ENCODE measurements at regions not wholly inside any gene's neighbourhood (a gene's known extent, or its start where the extent isn't known, plus 50 kb on each side); places are given as distances from the start of the nearest gene placed in this dataset.

DNA sequence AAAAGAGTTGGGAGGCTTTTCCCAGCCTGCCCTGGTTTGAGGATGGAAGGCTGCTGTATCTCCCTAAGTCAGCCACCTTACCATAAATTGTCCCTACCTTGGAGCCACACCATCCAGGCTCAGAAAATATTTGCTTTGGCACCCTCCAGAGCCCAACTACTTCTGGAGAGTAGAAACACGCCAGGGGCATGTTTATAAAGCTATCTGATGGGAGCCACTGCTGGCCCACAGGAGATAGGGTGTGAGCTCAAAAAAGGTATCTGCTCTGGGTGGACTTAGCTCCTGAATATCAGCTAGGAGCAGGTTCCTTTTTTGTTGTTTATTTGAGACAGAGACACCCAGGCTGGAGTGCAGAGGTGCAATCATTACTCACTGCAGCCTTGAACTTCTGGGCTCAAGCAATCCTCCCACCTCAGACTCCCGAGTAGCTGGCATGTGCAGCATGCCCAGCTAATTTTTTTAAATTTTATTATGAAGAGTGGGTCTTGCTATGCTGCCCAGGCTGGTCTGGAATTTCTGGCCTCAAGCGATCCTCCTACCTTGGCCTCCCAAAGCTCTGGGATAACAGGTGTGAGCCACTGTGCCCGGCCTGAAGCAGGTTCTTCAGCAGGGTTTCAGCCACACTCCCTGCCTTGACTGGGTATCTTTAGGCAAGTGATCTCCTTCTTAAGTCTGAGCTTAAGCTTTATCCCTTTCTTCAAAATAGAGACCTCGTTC, 147.1 kb downstream of the SALL1 start:
- H3K27ac ChIP-seq (ENCODE audit: low read depth in 1 of 2, low read length in 1 of 2) = no peak overlapping the region
- no peaks in the 10 kb centered on the region for H3K4me1 ChIP-seq (ENCODE audit: control insufficient read depth in 2 of 2, insufficient read depth in 2 of 2, low read length in 2 of 2)
- H3K27me3 ChIP-seq (ENCODE audit: control insufficient read depth in 2 of 2, insufficient read depth in 1 of 2, low read length in 1 of 2) = no peaks in the 10 kb centered on the region
- H3K4me3 ChIP-seq (ENCODE audit: low read length in 2 of 2) = no peak overlapping the region
- 86% methylated on average over 5 of the region's 5 CpGs for WGBS
- no peaks in the 10 kb centered on the region for H3K36me3 ChIP-seq (ENCODE audit: control insufficient read depth in 2 of 2, insufficient read depth in 2 of 2, low read length in 1 of 2)
- H3K9me3 ChIP-seq (ENCODE audit: control insufficient read depth in 2 of 2, insufficient read depth in 1 of 2, low read length in 1 of 2) = no peaks in the 10 kb centered on the region
- DNase-seq (ENCODE audit: low read depth in 6 of 9, low spot score in 9 of 9) = no peak

DNA sequence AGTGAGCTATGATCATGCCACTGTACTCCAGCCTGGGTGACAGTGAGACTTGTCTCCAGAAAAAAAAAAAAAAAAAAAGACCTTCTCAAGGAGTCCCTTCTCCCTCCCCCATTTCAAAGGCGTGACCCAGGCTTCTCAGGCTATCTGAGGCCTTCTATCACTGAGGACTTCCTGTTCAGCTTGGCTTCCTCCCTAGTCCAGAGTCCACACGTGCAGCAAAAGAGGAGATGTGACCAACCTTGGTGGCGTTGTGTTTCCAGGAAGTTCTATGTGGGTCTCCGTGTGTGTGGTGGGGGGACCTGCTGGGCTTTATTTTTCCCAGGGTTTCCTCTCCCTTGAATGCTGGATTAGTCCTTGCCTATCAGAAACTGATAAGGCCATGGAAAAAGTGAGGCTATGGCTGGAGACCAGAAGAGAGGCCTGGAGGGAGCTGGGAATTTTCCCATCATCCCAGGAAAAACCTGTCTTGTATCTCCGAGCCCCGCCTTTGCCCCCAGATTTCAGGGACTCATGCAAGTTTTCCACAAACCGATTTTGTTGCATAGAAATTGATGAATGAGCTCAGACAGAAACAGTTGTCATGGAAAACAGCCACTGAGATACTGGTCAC, 148.1 kb downstream of the SALL1 start:
- WGBS = 51% methylated on average over 7 of the region's 7 CpGs
- H3K4me1 ChIP-seq (ENCODE audit: control insufficient read depth in 2 of 2, insufficient read depth in 2 of 2, low read length in 2 of 2) = no peaks in the 10 kb centered on the region
- H3K27me3 ChIP-seq (ENCODE audit: control insufficient read depth in 2 of 2, insufficient read depth in 1 of 2, low read length in 1 of 2) = no peaks in the 10 kb centered on the region
- H3K4me3 ChIP-seq (ENCODE audit: low read length in 2 of 2) = no peak overlapping the region
- no peaks in the 10 kb centered on the region for H3K9me3 ChIP-seq (ENCODE audit: control insufficient read depth in 2 of 2, insufficient read depth in 1 of 2, low read length in 1 of 2)
- no peak for DNase-seq (ENCODE audit: low read depth in 6 of 9, low spot score in 9 of 9)
- H3K36me3 ChIP-seq (ENCODE audit: control insufficient read depth in 2 of 2, insufficient read depth in 2 of 2, low read length in 1 of 2) = no peaks in the 10 kb centered on the region
- no peak overlapping the region for H3K27ac ChIP-seq (ENCODE audit: low read depth in 1 of 2, low read length in 1 of 2)

DNA sequence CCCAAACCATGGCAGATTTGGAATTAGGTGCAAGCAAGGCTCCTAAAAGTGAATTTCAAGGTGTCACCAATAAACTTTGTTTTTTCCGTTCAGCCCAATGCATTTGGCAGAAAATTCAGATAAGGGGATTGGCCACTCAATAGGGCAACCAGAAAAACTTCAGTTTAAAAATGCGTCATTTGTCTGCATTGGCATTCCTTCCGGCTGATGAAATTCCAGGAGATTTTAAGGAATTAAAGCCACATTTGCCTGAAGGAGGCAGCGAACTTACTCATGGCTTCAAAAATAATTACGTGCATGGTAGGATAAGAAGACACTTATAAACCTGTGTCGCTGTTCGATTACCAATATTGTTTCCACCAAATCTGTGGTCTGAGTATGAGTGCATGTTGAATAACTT, 151.9 kb downstream of the SALL1 start:
- Histone ChIP-seq H3K36me3 (ENCODE audit: control insufficient read depth in 2 of 2, insufficient read depth in 2 of 2, low read length in 1 of 2) (no peaks in the 10 kb centered on the region), H3K27me3 (ENCODE audit: control insufficient read depth in 2 of 2, insufficient read depth in 1 of 2, low read length in 1 of 2) (no peaks in the 10 kb centered on the region), H3K4me3 (ENCODE audit: low read length in 2 of 2) (no peak overlapping the region), H3K4me1 (ENCODE audit: control insufficient read depth in 2 of 2, insufficient read depth in 2 of 2, low read length in 2 of 2) (no peaks in the 10 kb centered on the region), H3K9me3 (ENCODE audit: control insufficient read depth in 2 of 2, insufficient read depth in 1 of 2, low read length in 1 of 2) (no peaks in the 10 kb centered on the region), H3K27ac (ENCODE audit: low read depth in 1 of 2, low read length in 1 of 2) (no peak overlapping the region)
- DNase-seq (ENCODE audit: low read depth in 6 of 9, low spot score in 9 of 9) = no peak
- 95% methylated on average over 7 of the region's 7 CpGs for WGBS

DNA sequence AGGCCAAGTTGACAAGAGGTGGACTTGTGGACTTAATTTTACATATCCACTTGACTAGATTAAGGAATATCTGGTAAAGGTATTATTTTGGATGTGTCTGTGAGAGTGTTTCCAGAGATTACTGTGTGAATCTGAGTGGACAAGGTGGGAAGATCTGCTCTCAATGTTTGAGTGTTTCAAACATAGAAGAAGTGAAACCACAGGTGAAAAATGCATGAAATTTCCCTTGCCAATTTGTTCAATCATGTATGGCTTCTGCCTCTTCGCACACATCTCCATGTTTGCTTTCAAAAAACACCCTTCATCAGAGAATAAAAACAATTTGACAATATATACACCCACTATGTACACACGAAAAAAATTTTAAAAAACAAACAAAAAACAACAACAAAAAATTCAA, 152.7 kb downstream of the SALL1 start:
- H3K9me3 ChIP-seq (ENCODE audit: control insufficient read depth in 2 of 2, insufficient read depth in 1 of 2, low read length in 1 of 2) = no peaks in the 10 kb centered on the region
- no peak overlapping the region for H3K4me3 ChIP-seq (ENCODE audit: low read length in 2 of 2)
- WGBS = 89% methylated on average over 2 of the region's 2 CpGs
- H3K36me3 ChIP-seq (ENCODE audit: control insufficient read depth in 2 of 2, insufficient read depth in 2 of 2, low read length in 1 of 2) = no peaks in the 10 kb centered on the region
- H3K4me1 ChIP-seq (ENCODE audit: control insufficient read depth in 2 of 2, insufficient read depth in 2 of 2, low read length in 2 of 2) = no peaks in the 10 kb centered on the region
- DNase-seq (ENCODE audit: low read depth in 6 of 9, low spot score in 9 of 9) = no peak
- no peaks in the 10 kb centered on the region for H3K27me3 ChIP-seq (ENCODE audit: control insufficient read depth in 2 of 2, insufficient read depth in 1 of 2, low read length in 1 of 2)
- no peak overlapping the region for H3K27ac ChIP-seq (ENCODE audit: low read depth in 1 of 2, low read length in 1 of 2)

DNA sequence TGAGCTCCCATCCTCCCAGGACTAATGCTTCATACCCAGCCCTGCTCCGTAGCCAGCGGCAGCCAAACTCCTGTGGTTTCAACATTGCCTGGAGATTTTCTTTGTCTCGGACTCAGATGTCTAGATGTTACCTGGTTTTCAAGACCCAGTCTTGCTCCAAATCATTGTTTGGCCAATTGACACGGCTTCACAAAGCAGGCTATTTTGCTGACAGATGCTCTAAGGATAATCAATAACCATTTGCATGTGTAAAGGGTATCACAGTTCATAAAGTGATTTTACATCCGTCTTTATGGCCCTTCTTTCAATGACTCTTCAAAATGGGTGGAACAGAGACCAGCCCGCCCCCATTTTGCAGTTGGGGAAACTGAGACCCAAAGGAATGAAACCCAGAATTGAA, 153.4 kb downstream of the SALL1 start:
- no peak for DNase-seq (ENCODE audit: low read depth in 6 of 9, low spot score in 9 of 9)
- Histone ChIP-seq H3K27ac (ENCODE audit: low read depth in 1 of 2, low read length in 1 of 2) (no peak overlapping the region), H3K4me3 (ENCODE audit: low read length in 2 of 2) (no peak overlapping the region), H3K36me3 (ENCODE audit: control insufficient read depth in 2 of 2, insufficient read depth in 2 of 2, low read length in 1 of 2) (no peaks in the 10 kb centered on the region), H3K27me3 (ENCODE audit: control insufficient read depth in 2 of 2, insufficient read depth in 1 of 2, low read length in 1 of 2) (no peaks in the 10 kb centered on the region), H3K9me3 (ENCODE audit: control insufficient read depth in 2 of 2, insufficient read depth in 1 of 2, low read length in 1 of 2) (no peaks in the 10 kb centered on the region), H3K4me1 (ENCODE audit: control insufficient read depth in 2 of 2, insufficient read depth in 2 of 2, low read length in 2 of 2) (no peaks in the 10 kb centered on the region)
- 79% methylated on average over 6 of the region's 6 CpGs for WGBS

DNA sequence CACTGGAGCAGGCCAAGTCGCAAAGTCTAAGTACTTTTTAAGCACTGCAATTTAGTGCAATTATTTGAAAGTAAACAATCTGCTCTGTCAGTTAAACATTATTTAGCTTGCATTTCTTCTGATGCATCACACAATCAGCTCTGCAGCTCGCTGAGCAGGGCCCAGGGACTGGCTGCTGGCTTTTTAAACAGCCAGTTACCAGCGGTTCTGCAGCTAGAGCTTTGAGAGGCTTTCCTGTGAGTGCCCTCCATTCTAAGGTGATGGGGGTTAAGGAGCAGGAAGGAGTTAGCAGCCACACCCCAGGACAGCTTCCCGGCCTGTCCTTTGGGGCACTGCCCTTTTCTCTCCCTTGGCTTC, 154.3 kb downstream of the SALL1 start:
- Histone ChIP-seq H3K27me3 (ENCODE audit: control insufficient read depth in 2 of 2, insufficient read depth in 1 of 2, low read length in 1 of 2) (no peaks in the 10 kb centered on the region), H3K27ac (ENCODE audit: low read depth in 1 of 2, low read length in 1 of 2) (no peak overlapping the region), H3K9me3 (ENCODE audit: control insufficient read depth in 2 of 2, insufficient read depth in 1 of 2, low read length in 1 of 2) (no peaks in the 10 kb centered on the region), H3K4me1 (ENCODE audit: control insufficient read depth in 2 of 2, insufficient read depth in 2 of 2, low read length in 2 of 2) (no peaks in the 10 kb centered on the region), H3K36me3 (ENCODE audit: control insufficient read depth in 2 of 2, insufficient read depth in 2 of 2, low read length in 1 of 2) (no peaks in the 10 kb centered on the region), H3K4me3 (ENCODE audit: low read length in 2 of 2) (no peak overlapping the region)
- WGBS = 54% methylated on average over 4 of the region's 4 CpGs
- no peak for DNase-seq (ENCODE audit: low read depth in 6 of 9, low spot score in 9 of 9)

DNA sequence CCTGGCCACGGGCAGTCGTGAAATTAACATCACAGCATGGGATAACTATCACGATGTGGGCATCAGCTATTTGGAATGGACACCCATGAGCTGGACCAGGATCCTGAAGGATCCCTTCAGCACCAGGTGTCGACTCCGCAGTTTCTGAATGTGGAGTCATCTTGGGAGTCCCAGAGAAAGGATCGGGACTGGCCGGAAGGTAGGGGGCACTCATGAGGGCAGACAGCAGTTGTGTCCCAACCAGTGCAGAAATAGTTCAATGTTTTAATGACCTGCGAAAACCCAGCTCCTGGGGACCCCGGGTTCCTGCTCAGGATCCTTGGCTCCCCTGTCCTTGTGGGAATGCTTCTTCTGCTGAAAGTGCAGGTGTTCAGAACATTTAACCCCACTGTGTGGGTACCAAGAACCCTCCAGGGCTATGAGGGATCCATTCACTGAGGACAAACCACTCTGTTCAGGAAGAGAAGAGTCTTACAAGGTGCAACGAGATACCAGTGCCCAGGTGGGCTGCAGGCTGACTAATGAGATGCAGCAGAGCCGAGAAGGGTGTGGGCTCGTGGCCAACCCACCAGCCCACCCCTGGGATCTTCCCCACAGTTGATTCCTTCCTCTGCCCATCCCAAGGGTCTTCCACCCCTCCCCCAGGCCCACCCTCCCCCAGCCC, 154.8 kb downstream of the SALL1 start:
- Histone ChIP-seq H3K27me3 (ENCODE audit: control insufficient read depth in 2 of 2, insufficient read depth in 1 of 2, low read length in 1 of 2) (no peaks in the 10 kb centered on the region), H3K4me3 (ENCODE audit: low read length in 2 of 2) (no peak overlapping the region), H3K27ac (ENCODE audit: low read depth in 1 of 2, low read length in 1 of 2) (no peak overlapping the region), H3K36me3 (ENCODE audit: control insufficient read depth in 2 of 2, insufficient read depth in 2 of 2, low read length in 1 of 2) (no peaks in the 10 kb centered on the region), H3K9me3 (ENCODE audit: control insufficient read depth in 2 of 2, insufficient read depth in 1 of 2, low read length in 1 of 2) (no peaks in the 10 kb centered on the region), H3K4me1 (ENCODE audit: control insufficient read depth in 2 of 2, insufficient read depth in 2 of 2, low read length in 2 of 2) (no peaks in the 10 kb centered on the region)
- WGBS = 87% methylated on average over 12 of the region's 12 CpGs
- DNase-seq (ENCODE audit: low read depth in 6 of 9, low spot score in 9 of 9) = no peak

DNA sequence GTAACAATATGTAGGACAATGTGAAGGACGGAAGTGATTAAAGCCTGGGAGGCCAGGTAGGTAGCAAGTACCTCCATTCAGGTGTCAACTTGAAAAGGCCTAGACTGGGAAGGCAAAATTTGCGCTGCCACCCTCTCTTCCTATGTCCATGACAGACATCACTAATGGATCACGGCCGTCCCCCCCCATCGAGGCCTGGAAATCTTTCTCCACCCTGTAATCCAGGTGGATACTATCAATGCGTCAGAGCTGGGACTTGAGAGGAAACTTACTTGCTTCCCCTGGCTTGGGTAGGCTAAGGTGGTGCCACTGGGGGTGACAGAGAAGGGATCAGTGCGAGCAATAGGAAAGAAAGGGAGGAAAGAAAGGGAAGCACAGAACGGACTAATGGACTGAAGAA, 156.1 kb downstream of the SALL1 start:
- no peak overlapping the region for H3K27ac ChIP-seq (ENCODE audit: low read depth in 1 of 2, low read length in 1 of 2)
- no peaks in the 10 kb centered on the region for H3K4me1 ChIP-seq (ENCODE audit: control insufficient read depth in 2 of 2, insufficient read depth in 2 of 2, low read length in 2 of 2)
- no peaks in the 10 kb centered on the region for H3K36me3 ChIP-seq (ENCODE audit: control insufficient read depth in 2 of 2, insufficient read depth in 2 of 2, low read length in 1 of 2)
- H3K27me3 ChIP-seq (ENCODE audit: control insufficient read depth in 2 of 2, insufficient read depth in 1 of 2, low read length in 1 of 2) = no peaks in the 10 kb centered on the region
- 91% methylated on average over 8 of the region's 8 CpGs for WGBS
- DNase-seq (ENCODE audit: low read depth in 6 of 9, low spot score in 9 of 9) = no peak
- H3K4me3 ChIP-seq (ENCODE audit: low read length in 2 of 2) = no peak overlapping the region
- no peaks in the 10 kb centered on the region for H3K9me3 ChIP-seq (ENCODE audit: control insufficient read depth in 2 of 2, insufficient read depth in 1 of 2, low read length in 1 of 2)

DNA sequence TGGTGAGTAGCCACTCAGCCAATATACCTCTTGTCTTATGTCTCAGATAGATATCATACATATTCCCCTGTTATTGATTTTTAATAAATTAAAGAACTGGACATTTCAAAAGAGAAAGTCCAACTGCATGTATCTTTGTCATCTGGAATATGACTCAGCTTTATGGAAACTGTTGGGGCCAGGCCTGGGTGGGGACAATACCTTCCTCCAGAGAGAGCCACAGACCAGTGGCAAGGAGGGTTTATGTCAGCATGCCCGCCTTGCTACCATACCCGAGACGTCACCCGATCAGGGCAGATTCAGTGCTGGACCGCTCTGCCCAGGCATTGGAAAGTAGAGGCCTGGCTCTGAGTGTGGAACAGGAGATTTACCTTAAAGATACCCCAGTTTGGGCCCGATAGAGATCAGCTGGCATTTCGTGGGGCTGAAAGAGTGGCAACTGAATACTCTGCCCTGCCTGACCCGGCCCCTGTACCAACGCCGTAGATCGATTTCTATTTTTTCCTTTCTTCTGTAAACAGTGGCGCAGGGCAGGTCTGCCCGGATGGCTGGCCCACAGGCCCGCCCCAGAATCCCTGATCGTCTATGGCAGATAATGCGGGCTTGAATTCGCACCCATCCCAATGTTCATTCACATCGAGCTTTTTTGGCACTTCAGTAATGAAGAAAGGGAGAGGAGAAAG, 158.6 kb downstream of the SALL1 start:
- DNase-seq (ENCODE audit: low read depth in 6 of 9, low spot score in 9 of 9) = no peak
- H3K4me1 ChIP-seq (ENCODE audit: control insufficient read depth in 2 of 2, insufficient read depth in 2 of 2, low read length in 2 of 2) = no peaks in the 10 kb centered on the region
- WGBS = 94% methylated on average over 18 of the region's 18 CpGs
- no peaks in the 10 kb centered on the region for H3K27me3 ChIP-seq (ENCODE audit: control insufficient read depth in 2 of 2, insufficient read depth in 1 of 2, low read length in 1 of 2)
- H3K36me3 ChIP-seq (ENCODE audit: control insufficient read depth in 2 of 2, insufficient read depth in 2 of 2, low read length in 1 of 2) = no peaks in the 10 kb centered on the region
- no peaks in the 10 kb centered on the region for H3K9me3 ChIP-seq (ENCODE audit: control insufficient read depth in 2 of 2, insufficient read depth in 1 of 2, low read length in 1 of 2)
- no peak overlapping the region for H3K27ac ChIP-seq (ENCODE audit: low read depth in 1 of 2, low read length in 1 of 2)
- no peak overlapping the region for H3K4me3 ChIP-seq (ENCODE audit: low read length in 2 of 2)
